Hepatocyte (in vitro differentiated cells): ENCODE measurements at regions not wholly inside any gene's neighbourhood (a gene's known extent, or its start where the extent isn't known, plus 50 kb on each side); places are given as distances from the start of the nearest gene placed in this dataset.

Experiments used
- EZH2 ChIP-seq: fragments of 200-600 bp; sonication (generic); IDR thresholded peaks from 2 replicates; pipeline ENCODE4 v1.6.1; 2016; ENCODE audit warnings: antibody characterized with exemption, mild to moderate bottlenecking, borderline replicate concordance
- TF ChIP-seq, protein P1 (sequence below): fragments of 200-600 bp; sonication (generic); IDR thresholded peaks from 2 replicates; pipeline ENCODE4 v1.5.1; 2016; ENCODE audit warnings: antibody characterized with exemption, mild to moderate bottlenecking; ENCODE audit not compliant: poor library complexity

DNA sequence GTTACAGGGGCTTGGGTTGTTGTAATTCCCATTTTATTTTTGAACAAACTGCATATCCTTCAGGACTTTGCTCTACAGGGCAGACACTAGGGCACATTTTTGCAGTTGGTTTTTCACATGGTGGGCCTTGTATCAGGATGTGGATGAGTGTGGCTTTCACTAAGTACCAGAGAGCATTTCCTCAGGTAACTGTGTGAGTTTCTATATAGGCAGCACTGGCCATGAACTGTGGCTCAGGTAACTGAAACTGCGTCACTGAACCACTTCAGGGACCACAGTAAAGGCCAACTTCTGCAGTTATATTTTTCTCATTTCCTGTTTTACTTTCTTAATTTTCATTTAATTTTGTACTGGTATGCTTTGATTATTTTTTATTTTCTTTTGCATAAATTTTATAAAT is 166.5 kb downstream of the ZNF486 start:
- TF ChIP-seq, protein P1, sequence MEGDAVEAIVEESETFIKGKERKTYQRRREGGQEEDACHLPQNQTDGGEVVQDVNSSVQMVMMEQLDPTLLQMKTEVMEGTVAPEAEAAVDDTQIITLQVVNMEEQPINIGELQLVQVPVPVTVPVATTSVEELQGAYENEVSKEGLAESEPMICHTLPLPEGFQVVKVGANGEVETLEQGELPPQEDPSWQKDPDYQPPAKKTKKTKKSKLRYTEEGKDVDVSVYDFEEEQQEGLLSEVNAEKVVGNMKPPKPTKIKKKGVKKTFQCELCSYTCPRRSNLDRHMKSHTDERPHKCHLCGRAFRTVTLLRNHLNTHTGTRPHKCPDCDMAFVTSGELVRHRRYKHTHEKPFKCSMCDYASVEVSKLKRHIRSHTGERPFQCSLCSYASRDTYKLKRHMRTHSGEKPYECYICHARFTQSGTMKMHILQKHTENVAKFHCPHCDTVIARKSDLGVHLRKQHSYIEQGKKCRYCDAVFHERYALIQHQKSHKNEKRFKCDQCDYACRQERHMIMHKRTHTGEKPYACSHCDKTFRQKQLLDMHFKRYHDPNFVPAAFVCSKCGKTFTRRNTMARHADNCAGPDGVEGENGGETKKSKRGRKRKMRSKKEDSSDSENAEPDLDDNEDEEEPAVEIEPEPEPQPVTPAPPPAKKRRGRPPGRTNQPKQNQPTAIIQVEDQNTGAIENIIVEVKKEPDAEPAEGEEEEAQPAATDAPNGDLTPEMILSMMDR = no peak
- no peak for TF ChIP-seq EZH2
